GM12878 (cell line): ENCODE measurements at regions not wholly inside any gene's neighbourhood (a gene's known extent, or its start where the extent isn't known, plus 50 kb on each side); places are given as distances from the start of the nearest gene placed in this dataset.

Experiments used
- BACH1 ChIP-seq: fragments of 450-650 bp; IDR thresholded peaks from 2 replicates; pipeline ENCODE4 v1.6.1; 2017; ENCODE audit warnings: mild to moderate bottlenecking, borderline replicate concordance
- BMI1 ChIP-seq: fragments of 450-650 bp; IDR thresholded peaks from 2 replicates; pipeline ENCODE4 v1.6.1; 2016; ENCODE audit warnings: mild to moderate bottlenecking, moderate library complexity, borderline replicate concordance
- CREB1 ChIP-seq: IDR thresholded peaks from 2 replicates; pipeline ENCODE4 v1.6.1; 2012; ENCODE audit warnings: low read depth, mild to moderate bottlenecking, inconsistent platforms
- EP300 ChIP-seq, 2 experiments: fragments of 150-350 bp in 1 of 2; IDR thresholded peaks; 2 replicates each; pipeline ENCODE4 v1.6.1; 2011 to 2012; ENCODE audit warnings: low read depth in 2 of 2, low read length in 2 of 2, borderline replicate concordance in 1 of 2, improper control_type of control experiment in 1 of 2, inconsistent platforms in 1 of 2; ENCODE audit not compliant: control insufficient read depth in 1 of 2
- IRF3 ChIP-seq: fragments of 450-650 bp; IDR thresholded peaks from 2 replicates; pipeline ENCODE4 v1.6.1; 2014; ENCODE audit warnings: mild to moderate bottlenecking
- JUNB ChIP-seq: IDR thresholded peaks from 2 replicates; pipeline ENCODE4 v1.6.1; 2016; ENCODE audit warnings: antibody characterized with exemption, mild to moderate bottlenecking
- JUND ChIP-seq: IDR thresholded peaks from 2 replicates; pipeline ENCODE4 v1.6.1; 2012; ENCODE audit warnings: low read depth, mild to moderate bottlenecking, low read length, improper control_type of control experiment, moderate library complexity
- KLF5 ChIP-seq: fragments of 450-650 bp; IDR thresholded peaks from 2 replicates; pipeline ENCODE4 v1.6.1; 2014; ENCODE audit warnings: mild to moderate bottlenecking; ENCODE audit not compliant: partially characterized antibody
- LARP7 ChIP-seq: fragments of 450-650 bp; IDR thresholded peaks from 2 replicates; pipeline ENCODE4 v1.6.1; 2017; ENCODE audit warnings: mild to moderate bottlenecking
- MYC ChIP-seq: IDR thresholded peaks from 2 replicates; pipeline ENCODE4 v1.6.1; 2011; ENCODE audit warnings: mild to moderate bottlenecking, low read length, moderate library complexity, inconsistent platforms; ENCODE audit not compliant: insufficient read depth, insufficient replicate concordance, insufficient read length, severe bottlenecking
- PKNOX1 ChIP-seq: fragments of 450-650 bp; IDR thresholded peaks from 2 replicates; pipeline ENCODE4 v1.6.1; 2016; ENCODE audit warnings: mild to moderate bottlenecking
- RB1 ChIP-seq: fragments of 450-650 bp; formaldehyde crosslinking; IDR thresholded peaks from 2 replicates; pipeline ENCODE4 v1.6.1; 2017; ENCODE audit warnings: mild to moderate bottlenecking, borderline replicate concordance
- SIN3A ChIP-seq: IDR thresholded peaks from 2 replicates; pipeline ENCODE4 v1.6.1; 2012; ENCODE audit warnings: low read depth, low read length, improper control_type of control experiment
- SMC3 ChIP-seq: IDR thresholded peaks from 2 replicates; pipeline ENCODE4 v1.6.1; 2011; ENCODE audit warnings: low read length, improper control_type of control experiment, borderline replicate concordance
- SPI1 ChIP-seq: IDR thresholded peaks from 2 replicates; pipeline ENCODE4 v1.6.1; 2011; ENCODE audit warnings: low read depth, mild to moderate bottlenecking, low read length, moderate library complexity, borderline replicate concordance; ENCODE audit not compliant: insufficient read depth
- SREBF2 ChIP-seq: IDR thresholded peaks from 2 replicates; pipeline ENCODE4 v1.6.1; 2012; ENCODE audit warnings: mild to moderate bottlenecking, low read length
- STAT3 ChIP-seq: IDR thresholded peaks from 2 replicates; pipeline ENCODE4 v1.6.1; 2011; ENCODE audit warnings: low read depth, low read length, improper control_type of control experiment
- SUZ12 ChIP-seq: fragments of 200-600 bp; sonication (generic); IDR thresholded peaks from one replicate; pipeline ENCODE4 v1.6.1; 2018; ENCODE audit warnings: antibody characterized with exemption, mild to moderate bottlenecking; ENCODE audit not compliant: unreplicated experiment
- TARDBP ChIP-seq: IDR thresholded peaks from 2 replicates; pipeline ENCODE4 v1.6.1; 2016; ENCODE audit warnings: borderline replicate concordance
- TCF12 ChIP-seq: IDR thresholded peaks from 2 replicates; pipeline ENCODE4 v1.6.1; 2011; ENCODE audit warnings: low read depth, mild to moderate bottlenecking, low read length
- TCF3 ChIP-seq: IDR thresholded peaks from 2 replicates; pipeline ENCODE4 v1.6.1; 2012; ENCODE audit warnings: low read depth, mild to moderate bottlenecking, low read length, borderline replicate concordance; ENCODE audit not compliant: insufficient read depth
- USF2 ChIP-seq: IDR thresholded peaks from 2 replicates; pipeline ENCODE4 v1.6.1; 2011; ENCODE audit warnings: low read depth, low read length, improper control_type of control experiment, borderline replicate concordance
- ZBED1 ChIP-seq: IDR thresholded peaks from 2 replicates; pipeline ENCODE4 v1.6.1; 2016; ENCODE audit warnings: borderline replicate concordance
- TF ChIP-seq, protein P1 (sequence below): fragments of 450-650 bp; formaldehyde crosslinking; IDR thresholded peaks from 2 replicates; pipeline ENCODE4 v1.5.0; 2022; ENCODE audit warnings: mild to moderate bottlenecking, missing genetic modification characterization

DNA sequence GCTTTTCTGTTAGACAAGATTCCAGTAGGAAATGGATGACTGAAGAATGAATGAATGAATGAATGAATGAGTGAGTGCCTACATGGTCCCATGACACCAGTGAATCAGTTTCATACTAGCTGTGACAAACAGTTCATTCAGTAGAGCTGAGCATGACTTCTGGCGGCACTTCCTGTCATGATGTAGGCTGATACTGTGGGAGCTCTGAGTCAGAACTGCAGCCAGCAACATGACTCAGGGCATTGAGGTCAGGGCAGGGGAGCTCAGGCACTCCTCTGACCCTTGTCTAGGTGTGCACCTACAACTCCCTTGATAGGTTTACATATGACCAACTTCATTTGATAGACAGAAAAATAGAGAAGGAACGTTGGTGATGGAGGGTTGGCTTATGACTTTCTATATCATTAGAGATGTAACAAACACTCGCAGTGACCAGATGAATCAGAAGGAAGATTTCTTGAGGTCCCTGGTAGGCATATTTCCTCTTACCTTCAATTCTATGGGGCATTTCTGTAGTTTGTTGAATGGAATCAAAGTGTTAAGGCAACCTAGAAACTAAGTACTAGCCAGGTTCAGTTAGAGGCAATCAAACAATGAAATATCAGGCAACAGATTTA is 139.3 kb upstream of the ARHGAP5 start (continued):
- no peak for TF ChIP-seq MYC
- TF ChIP-seq USF2 = no peak; the same call in 1 of the 2 replicates
- no peak for TF ChIP-seq TCF3
- TF ChIP-seq IRF3 = no peak
- TF ChIP-seq LARP7 = no peak
- TF ChIP-seq BACH1 = peak; percentile 98
- TF ChIP-seq, protein P1, sequence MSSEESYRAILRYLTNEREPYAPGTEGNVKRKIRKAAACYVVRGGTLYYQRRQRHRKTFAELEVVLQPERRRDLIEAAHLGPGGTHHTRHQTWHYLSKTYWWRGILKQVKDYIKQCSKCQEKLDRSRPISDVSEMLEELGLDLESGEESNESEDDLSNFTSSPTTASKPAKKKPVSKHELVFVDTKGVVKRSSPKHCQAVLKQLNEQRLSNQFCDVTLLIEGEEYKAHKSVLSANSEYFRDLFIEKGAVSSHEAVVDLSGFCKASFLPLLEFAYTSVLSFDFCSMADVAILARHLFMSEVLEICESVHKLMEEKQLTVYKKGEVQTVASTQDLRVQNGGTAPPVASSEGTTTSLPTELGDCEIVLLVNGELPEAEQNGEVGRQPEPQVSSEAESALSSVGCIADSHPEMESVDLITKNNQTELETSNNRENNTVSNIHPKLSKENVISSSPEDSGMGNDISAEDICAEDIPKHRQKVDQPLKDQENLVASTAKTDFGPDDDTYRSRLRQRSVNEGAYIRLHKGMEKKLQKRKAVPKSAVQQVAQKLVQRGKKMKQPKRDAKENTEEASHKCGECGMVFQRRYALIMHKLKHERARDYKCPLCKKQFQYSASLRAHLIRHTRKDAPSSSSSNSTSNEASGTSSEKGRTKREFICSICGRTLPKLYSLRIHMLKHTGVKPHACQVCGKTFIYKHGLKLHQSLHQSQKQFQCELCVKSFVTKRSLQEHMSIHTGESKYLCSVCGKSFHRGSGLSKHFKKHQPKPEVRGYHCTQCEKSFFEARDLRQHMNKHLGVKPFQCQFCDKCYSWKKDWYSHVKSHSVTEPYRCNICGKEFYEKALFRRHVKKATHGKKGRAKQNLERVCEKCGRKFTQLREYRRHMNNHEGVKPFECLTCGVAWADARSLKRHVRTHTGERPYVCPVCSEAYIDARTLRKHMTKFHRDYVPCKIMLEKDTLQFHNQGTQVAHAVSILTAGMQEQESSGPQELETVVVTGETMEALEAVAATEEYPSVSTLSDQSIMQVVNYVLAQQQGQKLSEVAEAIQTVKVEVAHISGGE (CRISPR knock-in tag) = no peak
- TF ChIP-seq STAT3 = no peak
- peak; percentile 81 for TF ChIP-seq PKNOX1
- TF ChIP-seq RB1 = no peak; the same call in 1 of the 2 replicates
- TF ChIP-seq KLF5 = no peak
- TF ChIP-seq CREB1 = no peak
- TF ChIP-seq EP300 (IDR thresholded peaks at IDR 0.05; ENCODE audit: borderline replicate concordance in 1 of 2, control insufficient read depth in 1 of 2, low read depth in 2 of 2, low read length in 2 of 2) = peak; percentile 58 to 81; a peak in 2 of 4 replicates
- TF ChIP-seq JUNB = peak; percentile 87
- no peak for TF ChIP-seq SREBF2
- TF ChIP-seq SPI1 = peak; percentile 57; the same call in 1 of the 2 replicates
- no peak for TF ChIP-seq SUZ12
- TF ChIP-seq TARDBP = no peak
- no peak; the same call in 1 of the 2 replicates for TF ChIP-seq BMI1
- TF ChIP-seq JUND = 0 out of 2 replicates have a peak, but pooled peaks have one; percentile 23
- TF ChIP-seq SMC3 = no peak
- no peak for TF ChIP-seq TCF12
- peak; percentile 76 for TF ChIP-seq ZBED1
- no peak for TF ChIP-seq SIN3A
